ENCODE measurements at regions not wholly inside any gene's neighbourhood (a gene's known extent, or its start where the extent isn't known, plus 50 kb on each side); places are given as distances from the start of the nearest gene placed in this dataset.

DNA sequence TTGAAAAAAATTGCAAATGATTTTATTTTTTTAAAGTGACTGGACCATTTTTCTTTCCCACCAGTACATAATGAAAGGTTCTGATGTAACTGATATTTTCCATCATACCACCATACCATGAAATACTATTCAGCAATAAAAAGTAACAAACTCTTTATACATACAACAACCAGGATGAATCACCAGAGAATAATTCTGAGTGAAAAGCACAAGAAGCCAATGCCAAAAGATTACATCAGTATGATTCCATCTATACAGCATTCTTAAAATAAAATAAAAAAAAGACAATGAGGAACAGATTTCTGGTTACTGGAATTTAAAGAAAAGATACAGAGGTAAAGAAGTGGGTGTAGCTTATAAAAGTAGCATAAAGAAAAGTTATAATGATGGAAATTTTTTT is 423.7 kb upstream of the ST8SIA4 start:
- TF ChIP-seq, protein P1, sequence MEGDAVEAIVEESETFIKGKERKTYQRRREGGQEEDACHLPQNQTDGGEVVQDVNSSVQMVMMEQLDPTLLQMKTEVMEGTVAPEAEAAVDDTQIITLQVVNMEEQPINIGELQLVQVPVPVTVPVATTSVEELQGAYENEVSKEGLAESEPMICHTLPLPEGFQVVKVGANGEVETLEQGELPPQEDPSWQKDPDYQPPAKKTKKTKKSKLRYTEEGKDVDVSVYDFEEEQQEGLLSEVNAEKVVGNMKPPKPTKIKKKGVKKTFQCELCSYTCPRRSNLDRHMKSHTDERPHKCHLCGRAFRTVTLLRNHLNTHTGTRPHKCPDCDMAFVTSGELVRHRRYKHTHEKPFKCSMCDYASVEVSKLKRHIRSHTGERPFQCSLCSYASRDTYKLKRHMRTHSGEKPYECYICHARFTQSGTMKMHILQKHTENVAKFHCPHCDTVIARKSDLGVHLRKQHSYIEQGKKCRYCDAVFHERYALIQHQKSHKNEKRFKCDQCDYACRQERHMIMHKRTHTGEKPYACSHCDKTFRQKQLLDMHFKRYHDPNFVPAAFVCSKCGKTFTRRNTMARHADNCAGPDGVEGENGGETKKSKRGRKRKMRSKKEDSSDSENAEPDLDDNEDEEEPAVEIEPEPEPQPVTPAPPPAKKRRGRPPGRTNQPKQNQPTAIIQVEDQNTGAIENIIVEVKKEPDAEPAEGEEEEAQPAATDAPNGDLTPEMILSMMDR (IDR thresholded peaks at IDR 0.05; ENCODE audit: low read length) = no peak
- no peak for TF ChIP-seq EZH2 (optimal IDR thresholded peaks at IDR 0.05; ENCODE audit: low read depth, low read length)
